GM12878 (cell line): ENCODE measurements at regions not wholly inside any gene's neighbourhood (a gene's known extent, or its start where the extent isn't known, plus 50 kb on each side); places are given as distances from the start of the nearest gene placed in this dataset.

Source experiments
- ATAC-seq: fragments of 200-7000 bp; cut with Tn5 transposase; 3 replicates; pipeline ENCODE4 v1.9.1; 2020; ENCODE audit warnings: mild to moderate bottlenecking, moderate library complexity
- BruUV-seq: library from RNA; stranded (reverse); fragments of 400-500 nt; replicated peaks from 2 replicates; lab custom pipeline; 2021; lab: Mats Ljungman, UMichigan
- CTCF ChIA-PET: fragments of 300-600 bp; sonication (Branson Sonifier 250); formaldehyde crosslinking; extraction: SDS; loops from one replicate; lab custom pipeline; 2021; ENCODE audit warnings: inconsistent platforms; lab: Yijun Ruan, JAX
- POLR2A ChIA-PET: fragments of 350-600 bp; formaldehyde crosslinking; extraction: SDS; loops from one replicate; lab custom pipeline; 2021; ENCODE audit warnings: inconsistent platforms; lab: Charles Lee
- RAD21 ChIA-PET: fragments of 300-600 bp; sonication (Branson Sonifier 250); formaldehyde crosslinking; loops from one replicate; lab custom pipeline; 2023; ENCODE audit warnings: antibody characterized with exemption; ENCODE audit not compliant: unreplicated experiment; lab: Charles Lee
- SMC1A ChIA-PET: fragments of 300-600 bp; sonication (Branson Sonifier 250); formaldehyde crosslinking; loops from one replicate; lab custom pipeline; 2023; ENCODE audit not compliant: unreplicated experiment, uncharacterized antibody; lab: Charles Lee
- DNase-seq: peaks from one replicate; pipeline ENCODE4 v3.0.0-alpha.2; 2011; ENCODE audit warnings: low read depth, low spot score
- FAIRE-seq: peaks from 3 replicates; lab custom pipeline; 2011; peaks lifted over from hg19 to GRCh38; lab: Jason Lieb, UNC
- H2AFZ ChIP-seq: 2 replicates; pipeline ENCODE4 v1.6.0; 2011; ENCODE audit warnings: low read depth, low read length, control low read depth; ENCODE audit not compliant: control insufficient read depth
- H3K27ac ChIP-seq: 2 replicates; pipeline ENCODE4 v1.5.1; 2011; ENCODE audit warnings: control low read depth; ENCODE audit not compliant: control insufficient read depth, insufficient read depth
- H3K27me3 ChIP-seq, 2 experiments: replicated peaks in 1 of 2; 2 replicates each; pipeline versions ENCODE4 v1.6.0 to v1.6.1; 2011; ENCODE audit warnings: low read length in 1 of 2; ENCODE audit not compliant: control insufficient read depth in 2 of 2, insufficient read depth in 2 of 2
- H3K36me3 ChIP-seq, 2 experiments: 2 replicates each; pipeline ENCODE4 v1.5.1; 2011; ENCODE audit warnings: low read length in 1 of 2; ENCODE audit not compliant: control insufficient read depth in 2 of 2, insufficient read depth in 2 of 2
- H3K4me1 ChIP-seq: 2 replicates; pipeline ENCODE4 v1.6.1; 2011; ENCODE audit warnings: mild to moderate bottlenecking, low read length, moderate library complexity, mixed read lengths; ENCODE audit not compliant: control insufficient read depth, insufficient read depth
- H3K4me2 ChIP-seq: 2 replicates; pipeline ENCODE4 v1.6.0; 2011; ENCODE audit warnings: control low read depth; ENCODE audit not compliant: control insufficient read depth, insufficient read depth
- H3K4me3 ChIP-seq: fragments of 200-600 bp; sonication (generic); 2 replicates; pipeline ENCODE4 v1.5.1; 2016
- H3K79me2 ChIP-seq: 2 replicates; pipeline ENCODE4 v1.6.0; 2011; ENCODE audit warnings: low read length; ENCODE audit not compliant: control insufficient read depth, insufficient read depth
- H3K9ac ChIP-seq: 2 replicates; pipeline ENCODE4 v1.8.0; 2011; ENCODE audit warnings: low read length, control low read depth, mixed read lengths; ENCODE audit not compliant: control insufficient read depth, insufficient read depth
- H3K9me3 ChIP-seq: replicated peaks from 3 replicates; pipeline ENCODE4 v1.5.1; 2011; ENCODE audit warnings: mild to moderate bottlenecking, low read length; ENCODE audit not compliant: control insufficient read depth, insufficient read depth
- H4K20me1 ChIP-seq: 2 replicates; pipeline ENCODE4 v1.6.0; 2011; ENCODE audit not compliant: control insufficient read depth, insufficient read depth
- CBX5 ChIP-seq: sonication (generic); IDR thresholded peaks from 2 replicates; pipeline ENCODE4 v1.6.1; 2016; ENCODE audit warnings: low read depth, moderate library complexity, mild to moderate bottlenecking, inconsistent platforms
- CHD4 ChIP-seq: fragments of 200-600 bp; sonication (generic); IDR thresholded peaks from 2 replicates; pipeline ENCODE4 v1.6.1; 2016; ENCODE audit warnings: mild to moderate bottlenecking
- EGR1 ChIP-seq, 2 experiments: IDR thresholded peaks; 1 replicate in 1 of 2; 2 replicates in 1 of 2; pipeline ENCODE4 v1.6.1; 2011 to 2012; ENCODE audit warnings: low read depth in 2 of 2, low read length in 2 of 2, borderline replicate concordance in 1 of 2, mild to moderate bottlenecking in 1 of 2, moderate library complexity in 1 of 2
- HDAC2 ChIP-seq: fragments of 200-600 bp; sonication (generic); IDR thresholded peaks from 2 replicates; pipeline ENCODE4 v1.6.1; 2017
- KDM1A ChIP-seq: fragments of 200-600 bp; sonication (generic); IDR thresholded peaks from 2 replicates; pipeline ENCODE4 v1.6.1; 2016; ENCODE audit warnings: borderline replicate concordance
- NR2C2 ChIP-seq: IDR thresholded peaks from 2 replicates; pipeline ENCODE4 v1.6.1; 2011; ENCODE audit warnings: borderline replicate concordance, low read depth; ENCODE audit not compliant: control insufficient read depth, insufficient read length
- PML ChIP-seq: IDR thresholded peaks from 2 replicates; pipeline ENCODE4 v1.6.1; 2012; ENCODE audit warnings: low read length, inconsistent platforms
- SUZ12 ChIP-seq: fragments of 200-600 bp; sonication (generic); IDR thresholded peaks from one replicate; pipeline ENCODE4 v1.6.1; 2018; ENCODE audit warnings: antibody characterized with exemption, mild to moderate bottlenecking; ENCODE audit not compliant: unreplicated experiment
- TAF1 ChIP-seq: IDR thresholded peaks from 2 replicates; pipeline ENCODE4 v1.6.1; 2011; ENCODE audit warnings: mild to moderate bottlenecking, low read depth, low read length, borderline replicate concordance
- TARDBP ChIP-seq: IDR thresholded peaks from 2 replicates; pipeline ENCODE4 v1.6.1; 2016; ENCODE audit warnings: borderline replicate concordance
- WGBS: methylation state at CpG from one replicate; pipeline ENCODE4 v1.1.6; 2016; ENCODE audit warnings: low lambda C conversion rate; ENCODE audit not compliant: insufficient replicate concordance, insufficient coverage; ENCODE audit errors: missing lambda C conversion rate; 5-methylcytosine and 5-hydroxymethylcytosine counted together
- in situ Hi-C: fragments of 300-500 bp; cut with MboI; formaldehyde crosslinking; loops from 9 replicates; pipeline ENCODE4 v1.14.3; 2018; ENCODE audit warnings: mixed read lengths
- intact Hi-C: fragments of 100-400 bp; cut with micrococcal nuclease; formaldehyde crosslinking; loops from one replicate; pipeline ENCODE4 v1.14.2; 2022; ENCODE audit not compliant: unreplicated experiment
- TF ChIP-seq, protein P1 (sequence below): fragments of 450-650 bp; IDR thresholded peaks from 2 replicates; pipeline ENCODE4 v1.6.1; 2017; ENCODE audit warnings: mild to moderate bottlenecking, moderate library complexity
- TF ChIP-seq, protein P2 (sequence below): fragments of 450-650 bp; IDR thresholded peaks from 2 replicates; pipeline ENCODE4 v1.6.1; 2018; ENCODE audit warnings: borderline replicate concordance, mild to moderate bottlenecking; ENCODE audit not compliant: partially characterized antibody
- TF ChIP-seq, protein P3 (sequence below): fragments of 450-650 bp; formaldehyde crosslinking; IDR thresholded peaks from 2 replicates; pipeline ENCODE4 v1.4.0; 2020; ENCODE audit warnings: mild to moderate bottlenecking, moderate library complexity
- TF ChIP-seq, protein P4 (sequence below): fragments of 150-350 bp; IDR thresholded peaks from 2 replicates; pipeline ENCODE4 v1.6.1; 2014; ENCODE audit warnings: mild to moderate bottlenecking, low read depth, low read length

DNA sequence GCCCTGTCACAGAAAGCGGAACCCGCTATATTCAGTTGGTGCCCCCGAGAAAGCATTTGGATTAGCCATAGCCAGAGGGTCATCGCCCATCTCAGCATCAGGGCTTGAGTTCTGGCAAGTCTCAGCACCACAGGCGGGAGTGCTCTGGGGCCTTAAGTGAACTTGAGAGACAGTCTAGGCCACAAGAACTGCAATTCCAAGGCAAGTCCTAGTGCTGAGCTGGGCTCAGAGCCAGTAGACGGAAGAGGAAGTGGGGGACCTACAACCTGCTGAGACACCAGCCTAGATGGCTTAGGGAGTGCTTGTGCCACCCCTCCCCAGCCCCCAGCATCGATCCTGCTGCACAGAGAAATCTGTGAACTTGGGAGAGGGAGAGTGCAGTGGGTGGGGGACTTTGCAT, 594.9 kb downstream of the CCDC171 start:
- H2AFZ ChIP-seq: no peak overlapping the region
- ChIA-PET SMC1A (no interaction called here), POLR2A (no interaction called here)
- intact Hi-C loops: no loop called here
- no peak for ATAC-seq
- no peaks in the 10 kb centered on the region for H3K9me3 ChIP-seq
- no peaks in the 10 kb centered on the region for H3K36me3 ChIP-seq
- no peaks in the 10 kb centered on the region for H3K27me3 ChIP-seq
- H3K4me2 ChIP-seq: no peak overlapping the region
- TF ChIP-seq, protein P1, sequence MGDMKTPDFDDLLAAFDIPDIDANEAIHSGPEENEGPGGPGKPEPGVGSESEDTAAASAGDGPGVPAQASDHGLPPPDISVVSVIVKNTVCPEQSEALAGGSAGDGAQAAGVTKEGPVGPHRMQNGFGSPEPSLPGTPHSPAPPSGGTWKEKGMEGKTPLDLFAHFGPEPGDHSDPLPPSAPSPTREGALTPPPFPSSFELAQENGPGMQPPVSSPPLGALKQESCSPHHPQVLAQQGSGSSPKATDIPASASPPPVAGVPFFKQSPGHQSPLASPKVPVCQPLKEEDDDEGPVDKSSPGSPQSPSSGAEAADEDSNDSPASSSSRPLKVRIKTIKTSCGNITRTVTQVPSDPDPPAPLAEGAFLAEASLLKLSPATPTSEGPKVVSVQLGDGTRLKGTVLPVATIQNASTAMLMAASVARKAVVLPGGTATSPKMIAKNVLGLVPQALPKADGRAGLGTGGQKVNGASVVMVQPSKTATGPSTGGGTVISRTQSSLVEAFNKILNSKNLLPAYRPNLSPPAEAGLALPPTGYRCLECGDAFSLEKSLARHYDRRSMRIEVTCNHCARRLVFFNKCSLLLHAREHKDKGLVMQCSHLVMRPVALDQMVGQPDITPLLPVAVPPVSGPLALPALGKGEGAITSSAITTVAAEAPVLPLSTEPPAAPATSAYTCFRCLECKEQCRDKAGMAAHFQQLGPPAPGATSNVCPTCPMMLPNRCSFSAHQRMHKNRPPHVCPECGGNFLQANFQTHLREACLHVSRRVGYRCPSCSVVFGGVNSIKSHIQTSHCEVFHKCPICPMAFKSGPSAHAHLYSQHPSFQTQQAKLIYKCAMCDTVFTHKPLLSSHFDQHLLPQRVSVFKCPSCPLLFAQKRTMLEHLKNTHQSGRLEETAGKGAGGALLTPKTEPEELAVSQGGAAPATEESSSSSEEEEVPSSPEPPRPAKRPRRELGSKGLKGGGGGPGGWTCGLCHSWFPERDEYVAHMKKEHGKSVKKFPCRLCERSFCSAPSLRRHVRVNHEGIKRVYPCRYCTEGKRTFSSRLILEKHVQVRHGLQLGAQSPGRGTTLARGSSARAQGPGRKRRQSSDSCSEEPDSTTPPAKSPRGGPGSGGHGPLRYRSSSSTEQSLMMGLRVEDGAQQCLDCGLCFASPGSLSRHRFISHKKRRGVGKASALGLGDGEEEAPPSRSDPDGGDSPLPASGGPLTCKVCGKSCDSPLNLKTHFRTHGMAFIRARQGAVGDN: no peak
- TF ChIP-seq SUZ12 (no peak), NR2C2 (no peak), CBX5 (no peak), PML (no peak), KDM1A (no peak), EGR1 (IDR thresholded peaks at IDR 0.05; ENCODE audit: borderline replicate concordance in 1 of 2, low read depth in 2 of 2, low read length in 2 of 2) (no peak), TARDBP (no peak), CHD4 (no peak), TAF1 (no peak), HDAC2 (no peak)
- TF ChIP-seq, protein P2, sequence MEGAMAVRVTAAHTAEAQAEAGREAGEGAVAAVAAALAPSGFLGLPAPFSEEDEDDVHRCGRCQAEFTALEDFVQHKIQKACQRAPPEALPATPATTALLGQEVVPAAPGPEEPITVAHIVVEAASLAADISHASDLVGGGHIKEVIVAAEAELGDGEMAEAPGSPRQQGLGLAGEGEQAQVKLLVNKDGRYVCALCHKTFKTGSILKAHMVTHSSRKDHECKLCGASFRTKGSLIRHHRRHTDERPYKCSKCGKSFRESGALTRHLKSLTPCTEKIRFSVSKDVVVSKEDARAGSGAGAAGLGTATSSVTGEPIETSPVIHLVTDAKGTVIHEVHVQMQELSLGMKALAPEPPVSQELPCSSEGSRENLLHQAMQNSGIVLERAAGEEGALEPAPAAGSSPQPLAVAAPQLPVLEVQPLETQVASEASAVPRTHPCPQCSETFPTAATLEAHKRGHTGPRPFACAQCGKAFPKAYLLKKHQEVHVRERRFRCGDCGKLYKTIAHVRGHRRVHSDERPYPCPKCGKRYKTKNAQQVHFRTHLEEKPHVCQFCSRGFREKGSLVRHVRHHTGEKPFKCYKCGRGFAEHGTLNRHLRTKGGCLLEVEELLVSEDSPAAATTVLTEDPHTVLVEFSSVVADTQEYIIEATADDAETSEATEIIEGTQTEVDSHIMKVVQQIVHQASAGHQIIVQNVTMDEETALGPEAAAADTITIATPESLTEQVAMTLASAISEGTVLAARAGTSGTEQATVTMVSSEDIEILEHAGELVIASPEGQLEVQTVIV: no peak
- TF ChIP-seq, protein P3, sequence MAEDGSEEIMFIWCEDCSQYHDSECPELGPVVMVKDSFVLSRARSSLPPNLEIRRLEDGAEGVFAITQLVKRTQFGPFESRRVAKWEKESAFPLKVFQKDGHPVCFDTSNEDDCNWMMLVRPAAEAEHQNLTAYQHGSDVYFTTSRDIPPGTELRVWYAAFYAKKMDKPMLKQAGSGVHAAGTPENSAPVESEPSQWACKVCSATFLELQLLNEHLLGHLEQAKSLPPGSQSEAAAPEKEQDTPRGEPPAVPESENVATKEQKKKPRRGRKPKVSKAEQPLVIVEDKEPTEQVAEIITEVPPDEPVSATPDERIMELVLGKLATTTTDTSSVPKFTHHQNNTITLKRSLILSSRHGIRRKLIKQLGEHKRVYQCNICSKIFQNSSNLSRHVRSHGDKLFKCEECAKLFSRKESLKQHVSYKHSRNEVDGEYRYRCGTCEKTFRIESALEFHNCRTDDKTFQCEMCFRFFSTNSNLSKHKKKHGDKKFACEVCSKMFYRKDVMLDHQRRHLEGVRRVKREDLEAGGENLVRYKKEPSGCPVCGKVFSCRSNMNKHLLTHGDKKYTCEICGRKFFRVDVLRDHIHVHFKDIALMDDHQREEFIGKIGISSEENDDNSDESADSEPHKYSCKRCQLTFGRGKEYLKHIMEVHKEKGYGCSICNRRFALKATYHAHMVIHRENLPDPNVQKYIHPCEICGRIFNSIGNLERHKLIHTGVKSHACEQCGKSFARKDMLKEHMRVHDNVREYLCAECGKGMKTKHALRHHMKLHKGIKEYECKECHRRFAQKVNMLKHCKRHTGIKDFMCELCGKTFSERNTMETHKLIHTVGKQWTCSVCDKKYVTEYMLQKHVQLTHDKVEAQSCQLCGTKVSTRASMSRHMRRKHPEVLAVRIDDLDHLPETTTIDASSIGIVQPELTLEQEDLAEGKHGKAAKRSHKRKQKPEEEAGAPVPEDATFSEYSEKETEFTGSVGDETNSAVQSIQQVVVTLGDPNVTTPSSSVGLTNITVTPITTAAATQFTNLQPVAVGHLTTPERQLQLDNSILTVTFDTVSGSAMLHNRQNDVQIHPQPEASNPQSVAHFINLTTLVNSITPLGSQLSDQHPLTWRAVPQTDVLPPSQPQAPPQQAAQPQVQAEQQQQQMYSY: no peak
- TF ChIP-seq, protein P4, sequence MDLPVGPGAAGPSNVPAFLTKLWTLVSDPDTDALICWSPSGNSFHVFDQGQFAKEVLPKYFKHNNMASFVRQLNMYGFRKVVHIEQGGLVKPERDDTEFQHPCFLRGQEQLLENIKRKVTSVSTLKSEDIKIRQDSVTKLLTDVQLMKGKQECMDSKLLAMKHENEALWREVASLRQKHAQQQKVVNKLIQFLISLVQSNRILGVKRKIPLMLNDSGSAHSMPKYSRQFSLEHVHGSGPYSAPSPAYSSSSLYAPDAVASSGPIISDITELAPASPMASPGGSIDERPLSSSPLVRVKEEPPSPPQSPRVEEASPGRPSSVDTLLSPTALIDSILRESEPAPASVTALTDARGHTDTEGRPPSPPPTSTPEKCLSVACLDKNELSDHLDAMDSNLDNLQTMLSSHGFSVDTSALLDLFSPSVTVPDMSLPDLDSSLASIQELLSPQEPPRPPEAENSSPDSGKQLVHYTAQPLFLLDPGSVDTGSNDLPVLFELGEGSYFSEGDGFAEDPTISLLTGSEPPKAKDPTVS: no peak
- TF ChIP-seq, all 136 proteins: peak for 0
- no peak for FAIRE-seq
- DNase-seq: no peak
- Histone ChIP-seq H3K27ac (no peak overlapping the region), H3K9ac (no peak overlapping the region), H3K4me1 (no peaks in the 10 kb centered on the region), H4K20me1 (no peaks in the 10 kb centered on the region), H3K79me2 (no peaks in the 10 kb centered on the region), H3K4me3 (no peak overlapping the region)
- CTCF ChIA-PET: no interaction called here
- in situ Hi-C loops: no loop called here
- RAD21 ChIA-PET: no interaction called here
- WGBS: 30% methylated on average over 7 of the region's 7 CpGs
- no TSS peak for BruUV-seq
